OCI-LY7 (cell line): ENCODE measurements at regions not wholly inside any gene's neighbourhood (a gene's known extent, or its start where the extent isn't known, plus 50 kb on each side); places are given as distances from the start of the nearest gene placed in this dataset.

Experiments
- BruUV-seq: library from RNA; stranded (reverse); fragments of 400-500 nt; replicated peaks from 2 replicates; lab custom pipeline; 2021; lab: Mats Ljungman, UMichigan
- CTCF ChIA-PET: fragments of 300-600 bp; sonication (Branson Sonifier 250); formaldehyde crosslinking; loops from one replicate; lab custom pipeline; 2022; ENCODE audit warnings: antibody characterized with exemption; ENCODE audit not compliant: unreplicated experiment; lab: Charles Lee
- POLR2A ChIA-PET: fragments of 300-600 bp; sonication (Branson Sonifier 250); formaldehyde crosslinking; loops from one replicate; lab custom pipeline; 2022; ENCODE audit warnings: antibody characterized with exemption; lab: Charles Lee
- DNase-seq: peaks from one replicate; pipeline ENCODE4 v3.0.0-alpha.2; 2015; ENCODE audit warnings: low spot score
- H2AFZ ChIP-seq: fragments of 200-600 bp; sonication (generic), shearing (Covaris generic); 2 replicates; pipeline ENCODE4 v1.6.1; 2014; ENCODE audit warnings: mild to moderate bottlenecking, antibody characterized with exemption, low read length, moderate library complexity
- H3K27ac ChIP-seq: fragments of 200-600 bp; sonication (generic); 2 replicates; pipeline ENCODE4 v1.5.1; 2014; ENCODE audit warnings: mixed run types, low read depth, mild to moderate bottlenecking, moderate library complexity, low read length, inconsistent platforms; ENCODE audit not compliant: poor library complexity, severe bottlenecking
- H3K36me3 ChIP-seq: fragments of 200-600 bp; sonication (generic); 2 replicates; pipeline ENCODE4 v1.6.1; 2014; ENCODE audit warnings: mild to moderate bottlenecking, antibody characterized with exemption, low read length, moderate library complexity, mixed read lengths; ENCODE audit not compliant: insufficient read depth
- H3K4me1 ChIP-seq: fragments of 200-600 bp; sonication (generic); 2 replicates; pipeline ENCODE4 v1.5.1; 2014; ENCODE audit warnings: mild to moderate bottlenecking, low read length; ENCODE audit not compliant: insufficient read depth, poor library complexity, severe bottlenecking
- H3K4me2 ChIP-seq: fragments of 200-600 bp; sonication (generic); 2 replicates; pipeline ENCODE4 v1.6.1; 2014; ENCODE audit warnings: mild to moderate bottlenecking, low read length
- H3K4me3 ChIP-seq: fragments of 200-600 bp; sonication (generic); 2 replicates; pipeline ENCODE4 v1.5.1; 2014; ENCODE audit warnings: mild to moderate bottlenecking, low read depth, low read length; ENCODE audit not compliant: poor library complexity, severe bottlenecking
- H3K79me2 ChIP-seq: fragments of 200-600 bp; sonication (generic); 2 replicates; pipeline ENCODE4 v1.6.1; 2016; ENCODE audit warnings: low read depth, mild to moderate bottlenecking, low read length, moderate library complexity, mixed read lengths; ENCODE audit not compliant: insufficient read depth
- H3K9me2 ChIP-seq: fragments of 200-600 bp; sonication (generic); 2 replicates; pipeline ENCODE4 v1.6.1; 2016; ENCODE audit warnings: mild to moderate bottlenecking, low read length, mixed read lengths; ENCODE audit not compliant: insufficient read depth
- H3K9me3 ChIP-seq: fragments of 200-600 bp; sonication (generic); 2 replicates; pipeline ENCODE4 v1.6.1; 2014; ENCODE audit warnings: mild to moderate bottlenecking, mixed run types, low read length, mixed read lengths
- H4K20me1 ChIP-seq: fragments of 200-600 bp; sonication (generic); 2 replicates; pipeline ENCODE4 v1.6.1; 2014; ENCODE audit warnings: mild to moderate bottlenecking, antibody characterized with exemption, low read length, moderate library complexity, mixed read lengths; ENCODE audit not compliant: insufficient read depth
- EZH2phosphoT487 ChIP-seq: fragments of 200-600 bp; sonication (generic); IDR thresholded peaks from 2 replicates; pipeline ENCODE4 v1.6.1; 2018; ENCODE audit warnings: low read depth, borderline replicate concordance, mild to moderate bottlenecking, mixed run types, antibody characterized with exemption, low read length, moderate library complexity, mixed read lengths
- intact Hi-C: fragments of 100-400 bp; cut with micrococcal nuclease; formaldehyde crosslinking; loops from one replicate; pipeline ENCODE4 v1.10.0; 2022; ENCODE audit not compliant: unreplicated experiment
- TF ChIP-seq, protein P1 (sequence below): fragments of 200-600 bp; sonication (generic); conservative IDR thresholded peaks from 2 replicates; pipeline ENCODE4 v1.5.1; 2014; ENCODE audit warnings: mild to moderate bottlenecking, antibody characterized with exemption, low read length, moderate library complexity, mixed read lengths

- Histone ChIP-seq H3K27ac (no peak overlapping the region), H3K9me3 (no peaks in the 10 kb centered on the region), H2AFZ (no peak overlapping the region), H3K9me2 (no peaks in the 10 kb centered on the region), H3K4me1 (no peaks in the 10 kb centered on the region), H3K79me2 (no peaks in the 10 kb centered on the region), H3K4me2 (no peak overlapping the region), H3K4me3 (no peak overlapping the region), H4K20me1 (no peaks in the 10 kb centered on the region), H3K36me3 (no peaks in the 10 kb centered on the region)
- TF ChIP-seq, protein P1, sequence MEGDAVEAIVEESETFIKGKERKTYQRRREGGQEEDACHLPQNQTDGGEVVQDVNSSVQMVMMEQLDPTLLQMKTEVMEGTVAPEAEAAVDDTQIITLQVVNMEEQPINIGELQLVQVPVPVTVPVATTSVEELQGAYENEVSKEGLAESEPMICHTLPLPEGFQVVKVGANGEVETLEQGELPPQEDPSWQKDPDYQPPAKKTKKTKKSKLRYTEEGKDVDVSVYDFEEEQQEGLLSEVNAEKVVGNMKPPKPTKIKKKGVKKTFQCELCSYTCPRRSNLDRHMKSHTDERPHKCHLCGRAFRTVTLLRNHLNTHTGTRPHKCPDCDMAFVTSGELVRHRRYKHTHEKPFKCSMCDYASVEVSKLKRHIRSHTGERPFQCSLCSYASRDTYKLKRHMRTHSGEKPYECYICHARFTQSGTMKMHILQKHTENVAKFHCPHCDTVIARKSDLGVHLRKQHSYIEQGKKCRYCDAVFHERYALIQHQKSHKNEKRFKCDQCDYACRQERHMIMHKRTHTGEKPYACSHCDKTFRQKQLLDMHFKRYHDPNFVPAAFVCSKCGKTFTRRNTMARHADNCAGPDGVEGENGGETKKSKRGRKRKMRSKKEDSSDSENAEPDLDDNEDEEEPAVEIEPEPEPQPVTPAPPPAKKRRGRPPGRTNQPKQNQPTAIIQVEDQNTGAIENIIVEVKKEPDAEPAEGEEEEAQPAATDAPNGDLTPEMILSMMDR: no peak
- no peak for TF ChIP-seq EZH2phosphoT487
- CTCF ChIA-PET: interaction anchor here (0.5 kb wide), 1 partner anchor 791 kb away, joined by 3 read pairs; no protein-coding TSS in a partner anchor
- DNase-seq: no peak
- no TSS peak for BruUV-seq
- intact Hi-C loops: no loop called here
- POLR2A ChIA-PET: no interaction called here
These were observed 79.4 kb downstream of the PJA1 start for GRCh38 chrX:69085826-69086225.

- Histone ChIP-seq H3K36me3 (no peaks in the 10 kb centered on the region), H3K4me3 (no peak overlapping the region), H3K79me2 (no peaks in the 10 kb centered on the region), H3K4me2 (no peak overlapping the region), H3K27ac (no peak overlapping the region), H2AFZ (no peak overlapping the region), H3K9me3 (no peaks in the 10 kb centered on the region), H3K9me2 (no peaks in the 10 kb centered on the region), H4K20me1 (no peaks in the 10 kb centered on the region), H3K4me1 (no peaks in the 10 kb centered on the region)
- DNase-seq: no peak
- no TSS peak for BruUV-seq
- TF ChIP-seq, protein P1: no peak
- no peak for TF ChIP-seq EZH2phosphoT487
- intact Hi-C loops: no loop called here
- ChIA-PET CTCF (interaction anchor here (0.5 kb wide), 1 partner anchor 790 kb away, joined by 3 read pairs; no protein-coding TSS in a partner anchor), POLR2A (no interaction called here)
These were observed 80.1 kb downstream of the PJA1 start for GRCh38 chrX:69085151-69085550.

DNA sequence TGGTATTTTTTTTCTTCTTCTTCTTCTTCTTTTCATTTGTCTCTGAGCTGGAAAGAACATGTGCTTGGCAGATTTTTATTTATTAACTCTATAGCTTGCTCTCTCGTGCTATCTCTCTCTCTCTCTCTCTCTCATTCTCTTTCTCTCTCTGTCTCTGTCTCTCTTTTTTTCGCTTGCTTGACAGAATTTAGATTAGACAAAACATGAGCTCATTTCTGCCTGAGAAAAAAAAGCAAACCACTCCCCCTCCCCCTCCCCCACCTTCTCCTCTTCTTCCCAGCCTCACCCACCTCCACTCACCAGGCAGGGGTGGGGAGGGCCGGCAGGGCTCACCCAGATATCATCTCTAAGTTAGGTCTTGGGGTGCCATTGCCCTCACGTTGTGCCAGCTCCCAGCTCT lies 81.5 kb downstream of the PJA1 start:
- BruUV-seq: no TSS peak
- intact Hi-C loops: no loop called here
- H3K36me3 ChIP-seq: no peaks in the 10 kb centered on the region
- DNase-seq: no peak
- H3K9me2 ChIP-seq: no peaks in the 10 kb centered on the region
- H3K4me2 ChIP-seq: no peak overlapping the region
- ChIA-PET POLR2A (interaction anchor here (0.7 kb wide), 1 partner anchor 19 kb away, joined by 3 read pairs; no protein-coding TSS in a partner anchor), CTCF (no interaction called here)
- no peaks in the 10 kb centered on the region for H3K9me3 ChIP-seq
- H4K20me1 ChIP-seq: no peaks in the 10 kb centered on the region
- H2AFZ ChIP-seq: no peak overlapping the region
- no peak overlapping the region for H3K4me3 ChIP-seq
- no peak overlapping the region for H3K27ac ChIP-seq
- no peaks in the 10 kb centered on the region for H3K79me2 ChIP-seq
- TF ChIP-seq, protein P1: no peak
- no peak for TF ChIP-seq EZH2phosphoT487
- no peaks in the 10 kb centered on the region for H3K4me1 ChIP-seq
